Uterus (tissue), 2 donors: ENCODE measurements at regions not wholly inside any gene's neighbourhood (a gene's known extent, or its start where the extent isn't known, plus 50 kb on each side); places are given as distances from the start of the nearest gene placed in this dataset.

Experiments used
- POLR2A ChIP-seq, 2 donors: fragments of 450-650 bp; IDR thresholded peaks; one replicate each; pipeline ENCODE4 v1.6.1; 2016; ENCODE audit warnings: antibody characterized with exemption in 2 of 2, mild to moderate bottlenecking in 1 of 2, moderate library complexity in 1 of 2
- TF ChIP-seq, protein P1 (sequence below), 4 experiments: fragments of 200-600 bp in 2 of 4; fragments of 450-650 bp in 2 of 4; sonication (generic) in 2 of 4; IDR thresholded peaks; one replicate each; pipeline ENCODE4 v1.5.1; 2016 to 2019; ENCODE audit warnings: antibody characterized with exemption in 4 of 4, mild to moderate bottlenecking in 2 of 4, moderate library complexity in 1 of 4

GRCh38 chr16:82329504-82330192 lies 159.6 kb upstream of the MPHOSPH6 start:
- TF ChIP-seq, protein P1, sequence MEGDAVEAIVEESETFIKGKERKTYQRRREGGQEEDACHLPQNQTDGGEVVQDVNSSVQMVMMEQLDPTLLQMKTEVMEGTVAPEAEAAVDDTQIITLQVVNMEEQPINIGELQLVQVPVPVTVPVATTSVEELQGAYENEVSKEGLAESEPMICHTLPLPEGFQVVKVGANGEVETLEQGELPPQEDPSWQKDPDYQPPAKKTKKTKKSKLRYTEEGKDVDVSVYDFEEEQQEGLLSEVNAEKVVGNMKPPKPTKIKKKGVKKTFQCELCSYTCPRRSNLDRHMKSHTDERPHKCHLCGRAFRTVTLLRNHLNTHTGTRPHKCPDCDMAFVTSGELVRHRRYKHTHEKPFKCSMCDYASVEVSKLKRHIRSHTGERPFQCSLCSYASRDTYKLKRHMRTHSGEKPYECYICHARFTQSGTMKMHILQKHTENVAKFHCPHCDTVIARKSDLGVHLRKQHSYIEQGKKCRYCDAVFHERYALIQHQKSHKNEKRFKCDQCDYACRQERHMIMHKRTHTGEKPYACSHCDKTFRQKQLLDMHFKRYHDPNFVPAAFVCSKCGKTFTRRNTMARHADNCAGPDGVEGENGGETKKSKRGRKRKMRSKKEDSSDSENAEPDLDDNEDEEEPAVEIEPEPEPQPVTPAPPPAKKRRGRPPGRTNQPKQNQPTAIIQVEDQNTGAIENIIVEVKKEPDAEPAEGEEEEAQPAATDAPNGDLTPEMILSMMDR (IDR thresholded peaks at IDR 0.05), result no peak
- TF ChIP-seq POLR2A (IDR thresholded peaks at IDR 0.05), result no peak
